Ectodermal cell (in vitro differentiated cells): ENCODE measurements at regions not wholly inside any gene's neighbourhood (a gene's known extent, or its start where the extent isn't known, plus 50 kb on each side); places are given as distances from the start of the nearest gene placed in this dataset.
A peak's percentile ranks its signal among the peaks of the same experiment; 100 is the strongest.
"Not testable (repeated sequence)": the region's sequence is repeated elsewhere in the genome, so short reads cannot be mapped to it uniquely, and the experiment has no call there.

Experiments used
- H3K27ac ChIP-seq: 2 replicates; pipeline ENCODE4 v1.7.0; 2013; ENCODE audit warnings: mild to moderate bottlenecking, low read depth, low read length; ENCODE audit not compliant: insufficient read depth, poor library complexity, severe bottlenecking
- H3K27me3 ChIP-seq: 2 replicates; pipeline ENCODE4 v1.7.0; 2013; ENCODE audit warnings: mild to moderate bottlenecking, low read length; ENCODE audit not compliant: insufficient read depth, control insufficient read depth, poor library complexity, severe bottlenecking
- H3K36me3 ChIP-seq: one replicate; pipeline ENCODE4 v1.7.0; 2013; ENCODE audit warnings: low read length; ENCODE audit not compliant: control insufficient read depth, insufficient read depth
- H3K4me1 ChIP-seq: one replicate; pipeline ENCODE4 v1.7.0; 2013; ENCODE audit warnings: low read length; ENCODE audit not compliant: control insufficient read depth, insufficient read depth
- H3K4me3 ChIP-seq: 2 replicates; pipeline ENCODE4 v1.7.0; 2013; ENCODE audit warnings: low read depth, low read length, control low read depth; ENCODE audit not compliant: insufficient read depth
- H3K9me3 ChIP-seq: 2 replicates; pipeline ENCODE4 v1.7.0; 2013; ENCODE audit warnings: mild to moderate bottlenecking, low read length, moderate library complexity; ENCODE audit not compliant: control insufficient read depth
- WGBS, 2 experiments: methylation state at CpG; one replicate each; pipeline ENCODE4 v1.1.7; 2013; ENCODE audit warnings: missing lambda C conversion rate in 2 of 2; 5-methylcytosine and 5-hydroxymethylcytosine counted together

DNA sequence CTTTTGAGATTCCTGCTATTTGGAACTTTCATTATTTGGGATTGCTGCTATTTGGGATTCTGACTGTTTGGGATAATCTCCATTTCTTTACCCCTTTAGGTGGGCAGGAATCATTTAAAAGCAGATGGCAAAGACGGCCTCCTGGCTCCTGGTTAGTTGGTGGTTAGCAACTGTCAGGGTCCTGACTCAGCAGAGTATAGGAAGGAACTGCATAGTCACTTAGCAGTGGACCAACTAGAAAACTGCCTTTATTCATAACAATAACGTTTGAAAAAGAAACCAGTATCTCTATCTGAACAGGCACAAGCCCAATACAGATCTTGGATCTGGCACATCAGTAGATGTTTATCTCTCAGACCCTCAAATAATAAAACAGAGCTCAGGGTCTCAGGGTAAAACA, 469.7 kb upstream of the FGF16 start:
- WGBS, 2 experiments: 62 to 75% methylated on average over 2 of the region's 2 CpGs
- no peak overlapping the region for H3K4me3 ChIP-seq

DNA sequence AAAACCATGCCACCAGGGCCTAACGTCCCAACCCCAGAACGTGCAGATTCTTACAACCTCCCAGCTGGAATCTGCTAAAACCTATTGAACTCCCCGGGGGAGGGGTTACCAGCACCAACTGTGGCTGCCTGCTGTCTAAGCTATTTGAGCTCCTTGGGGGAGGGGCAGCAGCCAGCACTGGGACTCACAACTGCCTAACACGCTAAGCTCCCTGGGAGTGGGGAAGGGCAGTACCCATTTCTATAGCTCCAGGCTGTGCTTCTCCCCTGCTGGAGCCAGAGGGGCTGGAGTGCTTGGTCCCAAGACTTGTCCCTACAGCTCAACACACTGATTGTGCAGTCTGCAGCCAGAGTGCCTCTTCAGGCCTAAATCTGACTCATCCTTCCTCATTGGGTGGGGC, 459.8 kb upstream of the FGF16 start:
- Histone ChIP-seq H3K36me3 (no peaks in the 10 kb centered on the region), H3K9me3 (no peaks in the 10 kb centered on the region), H3K4me1 (no peaks in the 10 kb centered on the region), H3K4me3 (no peak overlapping the region), H3K27me3 (no peaks in the 10 kb centered on the region), H3K27ac (no peak overlapping the region)
- WGBS, 2 experiments: 37 to 49% methylated on average over 4 of the region's 4 CpGs

More for the DNA sequence above, 469.7 kb upstream of the FGF16 start:
- H3K27ac ChIP-seq: no peak overlapping the region
- no peaks in the 10 kb centered on the region for H3K27me3 ChIP-seq
- no peaks in the 10 kb centered on the region for H3K4me1 ChIP-seq
- H3K9me3 ChIP-seq: no peaks in the 10 kb centered on the region
- H3K36me3 ChIP-seq: no peaks in the 10 kb centered on the region

DNA sequence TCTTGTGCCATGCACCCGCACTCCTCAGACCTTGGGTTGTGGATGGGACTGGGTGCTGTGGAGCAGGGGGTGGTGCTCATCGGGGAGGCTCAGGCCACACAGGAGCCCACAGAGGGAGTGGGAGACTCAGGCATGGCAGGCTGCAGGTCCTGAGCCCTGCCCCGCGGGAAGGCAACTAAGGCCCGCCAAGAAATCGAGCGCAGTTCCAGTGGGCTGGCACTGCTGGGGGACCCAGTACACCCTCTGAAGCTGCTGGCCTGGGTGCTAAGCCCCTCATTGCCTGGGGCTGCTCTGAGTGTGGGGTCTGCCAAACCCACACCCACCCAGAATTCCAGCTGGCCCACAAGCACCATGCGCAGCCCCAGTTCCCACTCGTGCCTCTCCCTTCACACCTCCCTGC, 450.5 kb upstream of the FGF16 start:
- Histone ChIP-seq H3K27ac (no peak overlapping the region), H3K27me3 (no peaks in the 10 kb centered on the region), H3K4me1 (no peaks in the 10 kb centered on the region), H3K36me3 (no peaks in the 10 kb centered on the region), H3K4me3 (no peak overlapping the region), H3K9me3 (no peaks in the 10 kb centered on the region)
- 97 to 99% methylated on average over 9 of the region's 9 CpGs for WGBS, 2 experiments

DNA sequence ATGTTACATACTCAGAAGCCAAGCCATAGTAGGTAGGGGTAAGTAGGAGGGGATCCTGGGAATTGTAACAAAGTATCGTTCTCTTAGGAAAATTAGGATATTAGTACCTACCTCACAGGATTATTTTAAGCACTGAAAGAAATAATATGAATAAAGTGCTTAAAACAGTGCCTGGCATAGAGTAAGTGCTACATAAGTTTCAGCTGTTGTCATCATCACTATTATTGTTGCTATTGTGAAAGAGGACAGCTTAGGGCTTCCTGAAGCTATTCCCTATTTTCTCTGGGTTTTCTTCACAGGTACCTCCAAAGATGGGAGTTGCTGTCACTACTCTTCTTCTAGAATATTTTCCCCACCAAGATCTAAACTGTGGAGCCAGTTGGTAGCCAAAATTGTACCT, 443.7 kb upstream of the FGF16 start:
- Histone ChIP-seq H3K36me3 (no peaks in the 10 kb centered on the region), H3K9me3 (no peaks in the 10 kb centered on the region), H3K4me1 (no peaks in the 10 kb centered on the region), H3K4me3 (no peak overlapping the region), H3K27me3 (no peaks in the 10 kb centered on the region), H3K27ac (no peak overlapping the region)
- WGBS, 2 experiments: no CpG with 5 or more reads among the region's 1 CpG

DNA sequence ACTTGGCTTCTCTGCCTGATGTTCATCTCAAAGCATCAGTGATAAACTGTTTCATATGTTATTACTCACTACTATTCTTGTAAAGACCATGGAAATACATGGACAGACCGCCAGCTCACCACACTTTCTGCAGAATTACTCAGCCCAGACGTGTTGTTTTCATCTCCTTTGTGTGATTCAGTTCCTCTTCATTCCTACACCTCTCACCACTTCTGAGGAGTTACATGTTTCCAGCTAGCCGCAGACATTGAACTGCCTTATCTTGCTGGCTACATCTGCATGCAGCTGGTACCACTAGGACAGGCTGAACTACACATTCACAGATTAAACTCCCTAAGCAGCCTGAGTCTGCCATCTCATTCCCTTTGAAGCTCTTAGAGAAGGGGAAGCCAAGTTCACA, 443.2 kb upstream of the FGF16 start:
- no peak overlapping the region for H3K4me3 ChIP-seq
- H3K4me1 ChIP-seq: no peaks in the 10 kb centered on the region
- no peak overlapping the region for H3K27ac ChIP-seq
- no peaks in the 10 kb centered on the region for H3K36me3 ChIP-seq
- WGBS, 2 experiments: 87 to 97% methylated on average over 3 of the region's 3 CpGs
- no peaks in the 10 kb centered on the region for H3K9me3 ChIP-seq
- no peaks in the 10 kb centered on the region for H3K27me3 ChIP-seq

DNA sequence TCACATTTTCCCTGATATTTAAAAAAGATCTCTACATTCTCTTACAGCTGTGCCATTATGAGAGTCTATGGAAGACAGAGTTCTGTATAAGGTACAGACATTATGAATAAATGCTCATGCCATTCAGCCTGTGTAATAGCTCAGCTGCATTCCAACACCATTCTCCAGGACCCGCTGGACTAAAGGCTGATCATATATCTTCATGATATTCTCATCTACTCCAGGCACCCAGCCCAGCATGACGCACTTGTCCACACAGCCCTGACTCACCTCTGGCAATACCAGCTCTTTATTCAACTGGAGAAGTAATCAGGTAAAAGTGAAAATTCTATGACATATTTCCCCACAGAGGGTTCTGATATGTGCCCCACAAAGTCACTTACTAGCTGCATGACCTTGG, 437.5 kb upstream of the FGF16 start:
- H3K36me3 ChIP-seq: no peaks in the 10 kb centered on the region
- 88 to 91% methylated on average over 2 of the region's 2 CpGs for WGBS, 2 experiments
- no peak overlapping the region for H3K27ac ChIP-seq
- no peaks in the 10 kb centered on the region for H3K27me3 ChIP-seq
- H3K4me1 ChIP-seq: peaks cover 5% of the 10 kb centered on the region
- H3K4me3 ChIP-seq: no peak overlapping the region
- H3K9me3 ChIP-seq: no peaks in the 10 kb centered on the region

DNA sequence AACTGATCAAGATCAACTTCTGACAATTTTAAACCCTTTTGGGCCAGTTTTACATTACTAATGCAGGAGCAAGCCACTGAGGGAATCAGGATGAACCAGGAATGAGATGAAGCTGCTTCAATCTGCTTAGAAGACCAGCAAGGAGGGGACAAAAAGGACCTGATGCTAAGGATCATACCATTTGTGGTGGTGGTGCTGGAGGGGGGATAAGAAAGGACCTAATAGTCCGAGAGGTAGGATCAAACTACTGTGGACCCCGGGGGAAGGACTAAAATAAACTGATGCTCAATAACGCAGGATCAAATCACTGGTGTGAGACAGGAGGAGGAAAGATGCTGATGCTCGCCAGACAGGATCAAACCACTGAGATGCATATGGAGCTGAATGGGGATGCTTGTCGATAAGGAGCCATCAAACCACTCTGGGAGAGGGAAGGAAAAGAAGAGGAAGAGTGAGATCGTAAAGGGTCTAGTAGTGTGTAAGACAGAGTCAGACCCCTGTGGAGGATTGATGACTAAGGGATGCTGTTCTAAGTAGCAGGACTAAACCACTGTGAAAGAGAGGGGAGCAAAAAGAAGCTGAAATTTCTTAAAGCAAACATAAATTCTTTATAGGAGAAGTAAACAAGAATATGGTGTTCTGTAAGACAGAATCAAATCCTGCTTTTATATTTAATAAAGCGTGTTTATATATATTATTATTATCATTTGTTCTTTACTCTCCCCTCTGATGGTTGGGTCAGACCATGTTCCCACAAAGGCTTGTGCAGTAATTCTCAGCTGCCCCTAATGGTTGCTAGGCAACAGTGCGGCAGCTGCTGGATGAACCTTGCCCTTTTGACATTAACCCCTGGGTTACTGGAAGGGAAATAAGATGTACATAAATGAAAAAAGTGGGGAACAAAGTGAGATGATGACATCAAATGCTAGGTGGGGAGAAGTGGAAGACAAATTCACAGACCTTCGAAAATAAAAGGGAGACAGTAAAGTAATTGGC, 432.5 kb upstream of the FGF16 start:
- 7 to 20% methylated on average over 7 to 8 of the region's 9 CpGs for WGBS, 2 experiments
- peak overlapping the region; percentile 23 for H3K4me3 ChIP-seq

DNA sequence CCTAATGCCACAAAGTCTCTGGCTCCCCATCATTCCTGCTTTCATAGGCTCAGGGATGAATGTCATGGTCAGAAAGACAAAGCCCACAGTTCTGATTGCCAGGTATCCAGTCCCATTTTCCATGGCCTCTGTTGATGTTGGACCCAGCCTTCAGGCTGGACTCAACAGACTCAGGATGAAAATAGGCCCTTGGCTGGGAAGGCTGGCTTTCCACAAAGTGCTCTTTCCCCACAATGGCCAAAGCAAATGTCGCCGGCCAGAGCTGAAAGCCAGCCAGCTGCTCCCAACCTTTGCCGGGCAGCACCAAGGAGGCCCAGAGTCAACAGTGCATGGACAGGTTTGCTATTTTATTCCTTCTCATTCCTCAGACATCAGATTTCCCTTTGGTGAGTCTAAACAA, 430.1 kb upstream of the FGF16 start:
- H3K27me3 ChIP-seq: no peaks in the 10 kb centered on the region
- no peaks in the 10 kb centered on the region for H3K36me3 ChIP-seq

More for the DNA sequence above, 432.5 kb upstream of the FGF16 start:
- no peaks in the 10 kb centered on the region for H3K9me3 ChIP-seq
- peaks cover 5% of the 10 kb centered on the region for H3K4me1 ChIP-seq
- H3K27me3 ChIP-seq: no peaks in the 10 kb centered on the region
- H3K36me3 ChIP-seq: no peaks in the 10 kb centered on the region
- peak overlapping the region; percentile 96 for H3K27ac ChIP-seq

DNA sequence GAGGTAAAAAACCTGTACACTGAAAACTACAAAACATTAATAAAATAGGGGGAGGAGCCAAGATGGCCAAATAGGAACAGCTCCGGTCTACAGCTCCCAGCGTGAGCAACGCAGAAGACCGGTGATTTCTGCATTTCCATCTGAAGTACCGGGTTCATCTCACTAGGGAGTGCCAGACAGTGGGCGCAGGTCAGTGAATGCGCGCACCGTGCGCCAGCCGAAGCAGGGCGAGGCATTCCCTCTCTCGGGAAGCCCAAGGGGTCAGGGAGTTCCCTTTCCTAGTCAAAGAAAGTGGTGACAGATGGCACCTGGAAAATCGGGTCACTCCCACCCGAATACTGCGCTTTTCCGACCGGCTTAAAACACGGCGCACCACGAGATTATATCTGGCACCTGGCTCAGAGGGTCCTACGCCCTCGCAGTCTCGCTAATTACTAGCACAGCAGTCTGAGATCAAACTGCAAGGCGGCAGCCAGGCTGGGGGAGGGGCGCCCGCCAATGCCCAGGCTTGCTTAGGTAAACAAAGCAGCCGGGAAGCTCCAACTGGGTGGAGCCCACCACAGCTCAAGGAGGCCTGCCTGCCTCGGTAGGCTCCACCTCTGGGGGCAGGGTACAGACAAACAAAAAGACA, 400.9 kb upstream of the FGF16 start:
- H3K27ac ChIP-seq, H3K36me3 ChIP-seq, H3K27me3 ChIP-seq, H3K9me3 ChIP-seq, H3K4me1 ChIP-seq: not testable (repeated sequence)
- 0 to 1% methylated on average over 29 of the region's 29 CpGs for WGBS, 2 experiments
- peak overlapping the region; percentile 20 for H3K4me3 ChIP-seq

More for the DNA sequence above, 430.1 kb upstream of the FGF16 start:
- Histone ChIP-seq H3K4me3 (no peak overlapping the region), H3K4me1 (peaks cover 5% of the 10 kb centered on the region), H3K27ac (no peak overlapping the region), H3K9me3 (no peaks in the 10 kb centered on the region)
- 91 to 96% methylated on average over 3 of the region's 3 CpGs for WGBS, 2 experiments

DNA sequence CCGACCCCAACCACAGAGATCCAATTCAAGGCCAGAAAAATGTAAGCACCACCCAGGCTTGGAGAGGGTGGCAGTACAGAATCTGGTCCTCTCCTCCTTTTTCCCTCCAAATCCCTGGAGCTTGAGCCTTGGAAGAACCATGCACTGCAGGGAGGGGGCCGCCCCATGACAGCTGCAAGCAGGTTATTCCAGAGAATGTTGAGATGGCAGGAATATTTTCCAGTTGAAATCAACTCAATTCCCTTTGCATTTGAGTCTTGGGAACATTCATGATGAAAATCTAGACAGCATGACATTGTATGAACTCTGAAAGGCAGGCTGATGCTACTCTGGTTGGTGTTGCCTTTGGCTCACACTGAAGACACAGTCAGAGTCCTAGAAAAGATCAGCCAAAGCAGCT, 386.6 kb upstream of the FGF16 start:
- Histone ChIP-seq H3K4me3 (no peak overlapping the region), H3K4me1 (no peaks in the 10 kb centered on the region), H3K27me3 (no peaks in the 10 kb centered on the region), H3K27ac (no peak overlapping the region), H3K36me3 (no peaks in the 10 kb centered on the region), H3K9me3 (no peaks in the 10 kb centered on the region)
- WGBS, 2 experiments: 90% methylated on average over 2 of the region's 2 CpGs
